PC-3 (cell line): ENCODE measurements at regions not wholly inside any gene's neighbourhood (a gene's known extent, or its start where the extent isn't known, plus 50 kb on each side); places are given as distances from the start of the nearest gene placed in this dataset.

Source experiments
- CTCF ChIP-seq: fragments of 300-600 bp; sonication (generic); conservative IDR thresholded peaks from 2 replicates; pipeline ENCODE4 v1.5.1; 2017; ENCODE audit warnings: antibody characterized with exemption, low read depth, mild to moderate bottlenecking, low read length
- EZH2 ChIP-seq: fragments of 300-600 bp; sonication (generic); IDR thresholded peaks from one replicate; pipeline ENCODE4 v1.6.1; 2017; ENCODE audit warnings: antibody characterized with exemption, mild to moderate bottlenecking, low read length; ENCODE audit not compliant: unreplicated experiment
- EZH2phosphoT487 ChIP-seq: fragments of 300-600 bp; sonication (generic); IDR thresholded peaks from 2 replicates; pipeline ENCODE4 v1.6.1; 2018; ENCODE audit warnings: mild to moderate bottlenecking, antibody characterized with exemption, low read length, borderline replicate concordance

DNA sequence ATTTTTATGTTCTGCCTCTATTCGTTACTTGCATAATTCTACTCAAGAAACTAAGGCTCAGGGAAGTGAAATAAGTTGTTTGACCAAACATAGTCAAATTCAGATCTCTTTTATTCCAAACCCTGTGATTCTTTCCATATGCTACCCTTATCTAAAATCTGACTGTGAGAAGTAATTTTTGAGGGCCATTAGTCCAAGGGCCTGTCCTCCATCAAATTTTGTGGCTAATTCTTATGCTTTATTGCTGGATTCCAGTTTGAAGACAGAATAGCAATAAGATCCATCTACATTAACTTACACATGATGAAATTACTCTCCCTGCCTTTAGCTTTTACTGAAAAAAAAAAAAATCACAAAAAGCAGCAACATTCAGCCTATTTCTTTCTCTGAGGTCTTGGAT, 74.0 kb downstream of the ZIC1 start:
- TF ChIP-seq CTCF: no peak
- TF ChIP-seq EZH2phosphoT487: no peak
- no peak for TF ChIP-seq EZH2
